PC-3 (cell line): ENCODE measurements at regions not wholly inside any gene's neighbourhood (a gene's known extent, or its start where the extent isn't known, plus 50 kb on each side); places are given as distances from the start of the nearest gene placed in this dataset.

Experiments used
- ATAC-seq: fragments of 200-7000 bp; cut with Tn5 transposase; 2 replicates; pipeline ENCODE4 v1.9.1; 2020; ENCODE audit warnings: mild to moderate bottlenecking, moderate library complexity
- BruUV-seq: library from RNA; stranded (reverse); fragments of 400-500 nt; replicated peaks from 2 replicates; lab custom pipeline; 2021; lab: Mats Ljungman, UMichigan
- CTCF ChIA-PET: fragments of 300-600 bp; sonication (Branson Sonifier 250); formaldehyde crosslinking; loops from one replicate; lab custom pipeline; 2022; ENCODE audit warnings: antibody characterized with exemption; lab: Charles Lee
- POLR2A ChIA-PET: fragments of 300-600 bp; sonication (Branson Sonifier 250); formaldehyde crosslinking; loops from one replicate; lab custom pipeline; 2022; ENCODE audit warnings: antibody characterized with exemption; ENCODE audit not compliant: unreplicated experiment; lab: Charles Lee
- DNase-seq: peaks from one replicate; pipeline ENCODE4 v3.0.0-alpha.2; 2015
- H2AFZ ChIP-seq: fragments of 300-600 bp; sonication (generic); 2 replicates; pipeline ENCODE4 v1.6.0; 2016; ENCODE audit warnings: antibody characterized with exemption, low read length
- H3F3A ChIP-seq: fragments of 300-600 bp; sonication (generic); one replicate; pipeline ENCODE4 v1.6.0; 2017; ENCODE audit warnings: antibody characterized with exemption, low read length, control low read depth, mild to moderate bottlenecking; ENCODE audit not compliant: unreplicated experiment
- H3K27ac ChIP-seq: fragments of 300-600 bp; sonication (generic); 2 replicates; pipeline ENCODE4 v1.5.1; 2016; ENCODE audit warnings: mild to moderate bottlenecking, low read length
- H3K27me3 ChIP-seq: fragments of 300-600 bp; sonication (generic); 2 replicates; pipeline ENCODE4 v1.6.1; 2016; ENCODE audit warnings: low read length, mixed read lengths
- H3K36me3 ChIP-seq: fragments of 300-600 bp; sonication (generic); 2 replicates; pipeline ENCODE4 v1.6.1; 2016; ENCODE audit warnings: low read depth, mixed run types, low read length, mixed read lengths
- H3K4me1 ChIP-seq: fragments of 300-600 bp; sonication (generic); 2 replicates; pipeline ENCODE4 v1.5.1; 2016; ENCODE audit warnings: low read length; ENCODE audit not compliant: insufficient read depth
- H3K4me2 ChIP-seq: fragments of 300-600 bp; sonication (generic); 2 replicates; pipeline ENCODE4 v1.6.0; 2016; ENCODE audit warnings: low read length
- H3K4me3 ChIP-seq: fragments of 300-600 bp; sonication (generic); 2 replicates; pipeline ENCODE4 v1.5.1; 2016; ENCODE audit warnings: mild to moderate bottlenecking, low read length, mixed read lengths
- H3K79me2 ChIP-seq: fragments of 300-600 bp; sonication (generic); 2 replicates; pipeline ENCODE4 v1.6.1; 2017; ENCODE audit warnings: low read length, mixed read lengths
- H3K9ac ChIP-seq: fragments of 300-600 bp; sonication (generic); 2 replicates; pipeline ENCODE4 v1.6.0; 2016; ENCODE audit warnings: mild to moderate bottlenecking, low read length
- H3K9me2 ChIP-seq: fragments of 300-600 bp; sonication (generic); replicated peaks from 2 replicates; pipeline ENCODE4 v1.6.1; 2016; ENCODE audit warnings: mixed run types, low read length, mixed read lengths
- H3K9me3 ChIP-seq: fragments of 300-600 bp; sonication (generic); 2 replicates; pipeline ENCODE4 v1.6.1; 2016; ENCODE audit warnings: low read length, mixed read lengths
- H4K20me1 ChIP-seq: fragments of 300-600 bp; sonication (generic); 2 replicates; pipeline ENCODE4 v1.6.1; 2016; ENCODE audit warnings: low read length, mixed read lengths
- EZH2 ChIP-seq: fragments of 300-600 bp; sonication (generic); IDR thresholded peaks from one replicate; pipeline ENCODE4 v1.6.1; 2017; ENCODE audit warnings: antibody characterized with exemption, mild to moderate bottlenecking, low read length; ENCODE audit not compliant: unreplicated experiment
- EZH2phosphoT487 ChIP-seq: fragments of 300-600 bp; sonication (generic); IDR thresholded peaks from 2 replicates; pipeline ENCODE4 v1.6.1; 2018; ENCODE audit warnings: mild to moderate bottlenecking, antibody characterized with exemption, low read length, borderline replicate concordance
- intact Hi-C: fragments of 100-400 bp; cut with micrococcal nuclease; formaldehyde crosslinking; loops from 2 replicates; pipeline ENCODE4 v1.9.0; 2023
- TF ChIP-seq, protein P1 (sequence below): fragments of 300-600 bp; sonication (generic); conservative IDR thresholded peaks from 2 replicates; pipeline ENCODE4 v1.5.1; 2017; ENCODE audit warnings: antibody characterized with exemption, low read depth, mild to moderate bottlenecking, low read length

- ChIA-PET CTCF (no interaction called here), POLR2A (no interaction called here)
- Histone ChIP-seq H2AFZ (no peak overlapping the region), H3K4me1 (no peaks in the 10 kb centered on the region), H3K9me3 (no peaks in the 10 kb centered on the region), H3K9ac (no peak overlapping the region), H3K27ac (no peak overlapping the region), H3K4me3 (no peak overlapping the region), H3K4me2 (no peak overlapping the region), H3K79me2 (no peaks in the 10 kb centered on the region), H3K36me3 (no peaks in the 10 kb centered on the region), H3K9me2 (no peaks in the 10 kb centered on the region), H4K20me1 (no peaks in the 10 kb centered on the region), H3K27me3 (no peaks in the 10 kb centered on the region), H3F3A (no peaks in the 10 kb centered on the region)
- DNase-seq (no peak), ATAC-seq (no peak)
- intact Hi-C loops = no loop called here
- BruUV-seq = no TSS peak
- TF ChIP-seq EZH2phosphoT487 (no peak), EZH2 (no peak)
- TF ChIP-seq, protein P1, sequence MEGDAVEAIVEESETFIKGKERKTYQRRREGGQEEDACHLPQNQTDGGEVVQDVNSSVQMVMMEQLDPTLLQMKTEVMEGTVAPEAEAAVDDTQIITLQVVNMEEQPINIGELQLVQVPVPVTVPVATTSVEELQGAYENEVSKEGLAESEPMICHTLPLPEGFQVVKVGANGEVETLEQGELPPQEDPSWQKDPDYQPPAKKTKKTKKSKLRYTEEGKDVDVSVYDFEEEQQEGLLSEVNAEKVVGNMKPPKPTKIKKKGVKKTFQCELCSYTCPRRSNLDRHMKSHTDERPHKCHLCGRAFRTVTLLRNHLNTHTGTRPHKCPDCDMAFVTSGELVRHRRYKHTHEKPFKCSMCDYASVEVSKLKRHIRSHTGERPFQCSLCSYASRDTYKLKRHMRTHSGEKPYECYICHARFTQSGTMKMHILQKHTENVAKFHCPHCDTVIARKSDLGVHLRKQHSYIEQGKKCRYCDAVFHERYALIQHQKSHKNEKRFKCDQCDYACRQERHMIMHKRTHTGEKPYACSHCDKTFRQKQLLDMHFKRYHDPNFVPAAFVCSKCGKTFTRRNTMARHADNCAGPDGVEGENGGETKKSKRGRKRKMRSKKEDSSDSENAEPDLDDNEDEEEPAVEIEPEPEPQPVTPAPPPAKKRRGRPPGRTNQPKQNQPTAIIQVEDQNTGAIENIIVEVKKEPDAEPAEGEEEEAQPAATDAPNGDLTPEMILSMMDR = no peak
These were observed 312.1 kb downstream of the HTR1B start for GRCh38 chr6:77151241-77151640.

- no TSS peak for BruUV-seq
These were observed 312.6 kb downstream of the HTR1B start for GRCh38 chr6:77150736-77151135.

DNA sequence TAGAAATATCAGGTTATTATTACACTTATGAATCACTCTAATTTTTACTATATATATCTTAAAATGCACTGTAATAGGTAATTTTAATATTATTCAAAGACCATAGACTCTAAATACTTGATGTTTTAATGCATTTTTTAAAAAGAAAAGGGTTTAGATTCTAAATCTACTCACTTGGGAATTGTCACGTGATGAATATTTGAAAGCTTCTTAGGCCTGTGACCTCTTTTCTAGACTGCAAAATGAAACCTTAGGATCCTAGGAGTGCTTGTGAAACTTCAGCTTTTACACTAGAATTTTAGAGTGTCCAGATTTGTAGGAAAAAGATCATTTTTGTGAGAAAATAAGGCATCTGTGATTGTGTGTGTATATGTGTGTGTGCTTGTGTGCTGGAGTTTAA, 318.0 kb downstream of the HTR1B start:
- Histone ChIP-seq H3K9me2 (no peaks in the 10 kb centered on the region), H3F3A (no peaks in the 10 kb centered on the region), H3K4me3 (no peak overlapping the region), H3K4me2 (no peak overlapping the region), H3K27me3 (no peaks in the 10 kb centered on the region), H3K27ac (no peak overlapping the region), H3K9me3 (no peaks in the 10 kb centered on the region), H3K9ac (no peak overlapping the region), H3K79me2 (no peaks in the 10 kb centered on the region), H4K20me1 (no peaks in the 10 kb centered on the region), H3K36me3 (no peaks in the 10 kb centered on the region), H2AFZ (no peak overlapping the region), H3K4me1 (no peaks in the 10 kb centered on the region)
- no TSS peak for BruUV-seq
- ChIA-PET POLR2A (no interaction called here), CTCF (no interaction called here)
- no peak for DNase-seq
- ATAC-seq = no peak
- TF ChIP-seq, protein P1 = no peak
- no peak for TF ChIP-seq EZH2
- TF ChIP-seq EZH2phosphoT487 = no peak
- intact Hi-C loops = no loop called here

More at GRCh38 chr6:77150736-77151135, 312.6 kb downstream of the HTR1B start:
- Histone ChIP-seq H3K4me3 (no peak overlapping the region), H3K9ac (no peak overlapping the region), H3K9me2 (no peaks in the 10 kb centered on the region), H3K4me1 (no peaks in the 10 kb centered on the region), H4K20me1 (no peaks in the 10 kb centered on the region), H3F3A (no peaks in the 10 kb centered on the region), H3K27ac (no peak overlapping the region), H3K4me2 (no peak overlapping the region), H3K9me3 (no peaks in the 10 kb centered on the region), H2AFZ (no peak overlapping the region), H3K27me3 (no peaks in the 10 kb centered on the region), H3K79me2 (no peaks in the 10 kb centered on the region), H3K36me3 (no peaks in the 10 kb centered on the region)
- ChIA-PET CTCF (no interaction called here), POLR2A (no interaction called here)
- TF ChIP-seq, protein P1 = no peak
- TF ChIP-seq EZH2 (no peak), EZH2phosphoT487 (no peak)
- no peak for ATAC-seq
- DNase-seq = no peak
- intact Hi-C loops = no loop called here
